Immature natural killer cell (primary cell): ENCODE measurements at regions not wholly inside any gene's neighbourhood (a gene's known extent, or its start where the extent isn't known, plus 50 kb on each side); places are given as distances from the start of the nearest gene placed in this dataset.
"Not testable (repeated sequence)": the region's sequence is repeated elsewhere in the genome, so short reads cannot be mapped to it uniquely, and the experiment has no call there.

Experiments
- DNase-seq, 3 donors: peaks; one replicate each; pipeline ENCODE4 v3.0.0; 2022; ENCODE audit warnings: mixed read lengths in 1 of 3
- H3K27ac Mint-ChIP-seq, 6 donors: one replicate each; pipeline ENCODE4 v1.8.0; 2020; ENCODE audit warnings: mixed read lengths in 6 of 6, mild to moderate bottlenecking in 5 of 6, inconsistent platforms in 4 of 6, moderate library complexity in 3 of 6
- H3K27me3 Mint-ChIP-seq, 3 donors: one replicate each; pipeline ENCODE4 v1.8.0; 2020 to 2021; ENCODE audit warnings: low read depth in 3 of 3, mild to moderate bottlenecking in 3 of 3, mixed read lengths in 3 of 3, moderate library complexity in 3 of 3, inconsistent platforms in 1 of 3
- H3K36me3 Mint-ChIP-seq, 3 donors: one replicate each; pipeline ENCODE4 v1.8.0; 2020; ENCODE audit warnings: mixed read lengths in 3 of 3, inconsistent platforms in 2 of 3, mild to moderate bottlenecking in 2 of 3
- H3K4me1 Mint-ChIP-seq, 2 donors: one replicate each; pipeline ENCODE4 v1.8.0; 2020; ENCODE audit warnings: inconsistent platforms in 2 of 2, mild to moderate bottlenecking in 2 of 2, mixed read lengths in 2 of 2, moderate library complexity in 1 of 2
- H3K4me3 Mint-ChIP-seq, 5 donors: one replicate each; pipeline ENCODE4 v1.8.0; 2020; ENCODE audit warnings: mild to moderate bottlenecking in 5 of 5, mixed read lengths in 5 of 5, inconsistent platforms in 3 of 5, moderate library complexity in 3 of 5
- H3K9me3 Mint-ChIP-seq, 6 donors: one replicate each; pipeline ENCODE4 v1.8.0; 2020; ENCODE audit warnings: mild to moderate bottlenecking in 6 of 6, mixed read lengths in 6 of 6, inconsistent platforms in 4 of 6, moderate library complexity in 3 of 6

GRCh38 chr12:13530966-13531365 lies 334.4 kb downstream of the EMP1 start:
- Mint-ChIP-seq H3K4me1 (no peaks in the 10 kb centered on the region), H3K27ac (no peak overlapping the region), H3K36me3 (no peaks in the 10 kb centered on the region), H3K4me3 (no peak overlapping the region), H3K9me3 (peaks cover 0 to 2% (median 0%) of the 10 kb centered on the region in 6 donors), H3K27me3 (no peaks in the 10 kb centered on the region)
- no peak for DNase-seq

- not testable (repeated sequence) for DNase-seq, H3K27me3 Mint-ChIP-seq, H3K36me3 Mint-ChIP-seq, H3K4me1 Mint-ChIP-seq, H3K27ac Mint-ChIP-seq, H3K9me3 Mint-ChIP-seq, H3K4me3 Mint-ChIP-seq
Measured at GRCh38 chr12:13526185-13526921, 329.8 kb downstream of the EMP1 start.

- H3K27me3 Mint-ChIP-seq: peaks cover 0 to 6% (median 3%) of the 10 kb centered on the region in 3 donors
- no peak for DNase-seq
- H3K36me3 Mint-ChIP-seq: no peaks in the 10 kb centered on the region
- H3K4me1 Mint-ChIP-seq: no peaks in the 10 kb centered on the region
- H3K27ac Mint-ChIP-seq: no peak overlapping the region
- no peak overlapping the region for H3K4me3 Mint-ChIP-seq
- H3K9me3 Mint-ChIP-seq: peaks cover 0 to 9% (median 3%) of the 10 kb centered on the region in 6 donors
Measured at GRCh38 chr12:13523536-13524307, 327.2 kb downstream of the EMP1 start.

- not testable (repeated sequence) for H3K36me3 Mint-ChIP-seq, H3K4me1 Mint-ChIP-seq, H3K4me3 Mint-ChIP-seq, H3K27ac Mint-ChIP-seq, H3K27me3 Mint-ChIP-seq, DNase-seq
- H3K9me3 Mint-ChIP-seq: peaks cover 4 to 26% (median 11%) of the 10 kb centered on the region in 6 donors
Measured at GRCh38 chr12:13518034-13518433, 321.5 kb downstream of the EMP1 start.

GRCh38 chr12:13509740-13510139 lies 313.2 kb downstream of the EMP1 start:
- H3K4me3 Mint-ChIP-seq: no peak overlapping the region
- no peak overlapping the region for H3K27ac Mint-ChIP-seq
- no peak for DNase-seq
- no peaks in the 10 kb centered on the region for H3K36me3 Mint-ChIP-seq
- peaks cover 0 to 2% (median 0%) of the 10 kb centered on the region in 3 donors for H3K27me3 Mint-ChIP-seq
- peaks cover 0 to 7% (median 3%) of the 10 kb centered on the region in 6 donors for H3K9me3 Mint-ChIP-seq
- no peaks in the 10 kb centered on the region for H3K4me1 Mint-ChIP-seq

- Mint-ChIP-seq H3K27ac (no peak overlapping the region), H3K36me3 (no peaks in the 10 kb centered on the region), H3K4me1 (no peaks in the 10 kb centered on the region), H3K9me3 (peaks cover 0 to 2% (median 0%) of the 10 kb centered on the region in 6 donors), H3K4me3 (no peak overlapping the region), H3K27me3 (peaks cover 0 to 2% (median 2%) of the 10 kb centered on the region in 3 donors)
- DNase-seq: no peak
Measured at GRCh38 chr12:13505636-13506035, 309.1 kb downstream of the EMP1 start.

GRCh38 chr12:13505224-13505623 lies 308.7 kb downstream of the EMP1 start:
- DNase-seq: no peak
- Mint-ChIP-seq H3K27ac (no peak overlapping the region), H3K4me1 (no peaks in the 10 kb centered on the region), H3K36me3 (no peaks in the 10 kb centered on the region), H3K4me3 (no peak overlapping the region), H3K27me3 (peaks cover 0 to 2% (median 2%) of the 10 kb centered on the region in 3 donors), H3K9me3 (peaks cover 0 to 2% (median 0%) of the 10 kb centered on the region in 6 donors)

- Mint-ChIP-seq H3K27ac (no peak overlapping the region), H3K27me3 (peaks cover 0 to 2% (median 2%) of the 10 kb centered on the region in 3 donors), H3K36me3 (no peaks in the 10 kb centered on the region), H3K4me3 (no peak overlapping the region), H3K9me3 (peaks cover 0 to 2% (median 0%) of the 10 kb centered on the region in 6 donors), H3K4me1 (no peaks in the 10 kb centered on the region)
- no peak for DNase-seq
Measured at GRCh38 chr12:13504736-13505135, 308.2 kb downstream of the EMP1 start.

- Mint-ChIP-seq H3K27me3 (peaks cover 0 to 2% (median 2%) of the 10 kb centered on the region in 3 donors), H3K4me3 (no peak overlapping the region), H3K36me3 (no peaks in the 10 kb centered on the region), H3K27ac (no peak overlapping the region), H3K9me3 (peaks cover 0 to 2% (median 0%) of the 10 kb centered on the region in 6 donors), H3K4me1 (no peaks in the 10 kb centered on the region)
- no peak for DNase-seq
Measured at GRCh38 chr12:13504074-13504473, 307.5 kb downstream of the EMP1 start.

- peaks cover 0 to 2% (median 0%) of the 10 kb centered on the region in 6 donors for H3K9me3 Mint-ChIP-seq
- no peaks in the 10 kb centered on the region for H3K36me3 Mint-ChIP-seq
- H3K4me3 Mint-ChIP-seq: no peak overlapping the region
- no peak overlapping the region for H3K27ac Mint-ChIP-seq
- DNase-seq: no peak
- H3K27me3 Mint-ChIP-seq: peaks cover 0 to 2% (median 2%) of the 10 kb centered on the region in 3 donors
- no peaks in the 10 kb centered on the region for H3K4me1 Mint-ChIP-seq
Measured at GRCh38 chr12:13503094-13503835, 306.7 kb downstream of the EMP1 start.

GRCh38 chr12:13499008-13499407 lies 302.5 kb downstream of the EMP1 start:
- Mint-ChIP-seq H3K4me1 (no peaks in the 10 kb centered on the region), H3K4me3 (no peak overlapping the region), H3K27ac (no peak overlapping the region), H3K9me3 (peaks cover 0 to 3% (median under 1%) of the 10 kb centered on the region in 6 donors), H3K36me3 (no peaks in the 10 kb centered on the region), H3K27me3 (peaks cover 0 to 2% (median 2%) of the 10 kb centered on the region in 3 donors)
- no peak for DNase-seq

GRCh38 chr12:13496111-13496510 lies 299.6 kb downstream of the EMP1 start:
- peaks cover 0 to 3% (median under 1%) of the 10 kb centered on the region in 6 donors for H3K9me3 Mint-ChIP-seq
- no peaks in the 10 kb centered on the region for H3K27me3 Mint-ChIP-seq
- no peaks in the 10 kb centered on the region for H3K4me1 Mint-ChIP-seq
- H3K27ac Mint-ChIP-seq: no peak overlapping the region
- no peak for DNase-seq
- no peak overlapping the region for H3K4me3 Mint-ChIP-seq
- no peaks in the 10 kb centered on the region for H3K36me3 Mint-ChIP-seq

GRCh38 chr12:13489246-13489645 lies 292.7 kb downstream of the EMP1 start:
- Mint-ChIP-seq H3K27ac (no peak overlapping the region), H3K4me1 (no peaks in the 10 kb centered on the region), H3K4me3 (no peak overlapping the region), H3K36me3 (no peaks in the 10 kb centered on the region), H3K9me3 (peaks cover 0 to 5% (median under 1%) of the 10 kb centered on the region in 6 donors), H3K27me3 (peaks cover 0 to 7% (median 0%) of the 10 kb centered on the region in 3 donors)
- DNase-seq: no peak

- no peak overlapping the region for H3K27ac Mint-ChIP-seq
- H3K4me3 Mint-ChIP-seq: no peak overlapping the region
- no peaks in the 10 kb centered on the region for H3K4me1 Mint-ChIP-seq
- H3K36me3 Mint-ChIP-seq: no peaks in the 10 kb centered on the region
- H3K9me3 Mint-ChIP-seq: peaks cover 0 to 5% (median 0%) of the 10 kb centered on the region in 6 donors
- no peak for DNase-seq
- H3K27me3 Mint-ChIP-seq: peaks cover 0 to 7% (median 0%) of the 10 kb centered on the region in 3 donors
Measured at GRCh38 chr12:13487326-13487725, 290.8 kb downstream of the EMP1 start.
